ENCODE measurements at regions not wholly inside any gene's neighbourhood (a gene's known extent, or its start where the extent isn't known, plus 50 kb on each side); places are given as distances from the start of the nearest gene placed in this dataset.

- H3K27ac ChIP-seq (ENCODE audit: low read depth, low read length) = no peak overlapping the region
- Mint-ChIP-seq H3K9me3 (no peaks in the 10 kb centered on the region), H3K4me3 (no peak overlapping the region), H3K27me3 (peaks cover 9% of the 10 kb centered on the region in 2 donors), H3K36me3 (no peaks in the 10 kb centered on the region), H3K27ac (no peak overlapping the region), H3K4me1 (no peaks in the 10 kb centered on the region)
- ChIA-PET CTCF (no interaction called here), POLR2A (no interaction called here)
- H3K27me3 ChIP-seq (ENCODE audit: insufficient read depth, low read length, poor library complexity, severe bottlenecking) = no peaks in the 10 kb centered on the region
- H3K4me3 ChIP-seq (ENCODE audit: low read length) = no peak overlapping the region
- H3K36me3 ChIP-seq (ENCODE audit: insufficient read depth, low read length) = no peaks in the 10 kb centered on the region
- no peak for DNase-seq
- no peaks in the 10 kb centered on the region for H3K4me1 ChIP-seq (ENCODE audit: insufficient read depth, low read length)
- no peaks in the 10 kb centered on the region for H3K9me3 ChIP-seq (ENCODE audit: low read length)
Observed at GRCh38 chr6:6785163-6785521, 196.6 kb downstream of the LY86 start.

DNA sequence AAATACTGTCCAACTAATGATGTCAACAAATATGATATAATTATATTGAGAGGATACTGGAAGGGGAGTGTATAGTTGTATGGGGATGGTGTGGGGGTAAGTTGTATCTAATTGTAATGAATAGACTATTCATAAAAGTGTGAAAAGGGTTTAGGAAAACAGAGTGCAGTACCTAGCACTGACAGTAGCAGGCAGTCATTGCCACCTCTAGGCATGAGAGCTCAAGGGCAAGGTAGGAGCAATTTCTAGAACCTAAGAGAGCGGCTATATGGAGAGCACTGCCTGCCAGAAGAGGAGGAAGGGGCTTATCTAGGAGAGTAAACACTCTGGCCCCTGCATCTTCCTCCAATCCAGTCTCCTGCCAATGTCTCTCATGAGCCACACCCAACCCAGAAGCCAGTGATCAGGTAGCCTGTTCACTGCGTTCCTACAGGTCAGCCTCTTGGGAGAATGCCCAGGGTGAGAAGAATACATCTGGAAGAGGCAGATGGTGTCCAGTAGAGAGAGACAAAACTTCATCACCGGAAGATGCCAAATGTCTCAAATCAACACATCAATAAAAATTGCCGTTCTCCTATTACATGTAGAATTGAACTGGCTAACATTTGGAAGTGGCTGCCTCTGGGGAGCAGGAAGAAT, 200.0 kb downstream of the LY86 start:
- H3K27me3 ChIP-seq (ENCODE audit: insufficient read depth, low read length, poor library complexity, severe bottlenecking) = no peaks in the 10 kb centered on the region
- POLR2A ChIA-PET = no interaction called here
- Mint-ChIP-seq H3K27me3 (peaks cover 0 to 2% of the 10 kb centered on the region in 2 donors), H3K4me3 (no peak overlapping the region), H3K36me3 (no peaks in the 10 kb centered on the region), H3K27ac (no peak overlapping the region), H3K9me3 (no peaks in the 10 kb centered on the region), H3K4me1 (no peaks in the 10 kb centered on the region)
- no peaks in the 10 kb centered on the region for H3K9me3 ChIP-seq (ENCODE audit: low read length)
- no peaks in the 10 kb centered on the region for H3K36me3 ChIP-seq (ENCODE audit: insufficient read depth, low read length)
- CTCF ChIA-PET = no interaction called here
- DNase-seq = peak in 1 of 5 donors; percentile 8
- H3K4me3 ChIP-seq (ENCODE audit: low read length) = no peak overlapping the region
- no peaks in the 10 kb centered on the region for H3K4me1 ChIP-seq (ENCODE audit: insufficient read depth, low read length)
- no peak overlapping the region for H3K27ac ChIP-seq (ENCODE audit: low read depth, low read length)

- no peak overlapping the region for H3K27ac ChIP-seq (ENCODE audit: low read depth, low read length)
- Mint-ChIP-seq H3K36me3 (no peaks in the 10 kb centered on the region), H3K9me3 (no peaks in the 10 kb centered on the region), H3K27ac (no peak overlapping the region), H3K4me1 (peaks cover 0 to 4% (median 0%) of the 10 kb centered on the region in 3 donors), H3K4me3 (no peak overlapping the region), H3K27me3 (no peaks in the 10 kb centered on the region)
- H3K4me3 ChIP-seq (ENCODE audit: low read length) = no peak overlapping the region
- no peaks in the 10 kb centered on the region for H3K9me3 ChIP-seq (ENCODE audit: low read length)
- no peaks in the 10 kb centered on the region for H3K27me3 ChIP-seq (ENCODE audit: insufficient read depth, low read length, poor library complexity, severe bottlenecking)
- ChIA-PET POLR2A (no interaction called here), CTCF (no interaction called here)
- no peak for DNase-seq
- H3K4me1 ChIP-seq (ENCODE audit: insufficient read depth, low read length) = no peaks in the 10 kb centered on the region
- no peaks in the 10 kb centered on the region for H3K36me3 ChIP-seq (ENCODE audit: insufficient read depth, low read length)
Observed at GRCh38 chr6:6790393-6790792, 201.9 kb downstream of the LY86 start.

GRCh38 chr6:6790891-6791290, 202.4 kb downstream of the LY86 start:
- POLR2A ChIA-PET = no interaction called here
- H3K4me3 Mint-ChIP-seq = no peak overlapping the region
- Histone ChIP-seq H3K36me3 (ENCODE audit: insufficient read depth, low read length) (no peaks in the 10 kb centered on the region), H3K9me3 (ENCODE audit: low read length) (no peaks in the 10 kb centered on the region), H3K4me3 (ENCODE audit: low read length) (no peak overlapping the region), H3K27ac (ENCODE audit: low read depth, low read length) (no peak overlapping the region), H3K27me3 (ENCODE audit: insufficient read depth, low read length, poor library complexity, severe bottlenecking) (no peaks in the 10 kb centered on the region), H3K4me1 (ENCODE audit: insufficient read depth, low read length) (no peaks in the 10 kb centered on the region)
- no peak overlapping the region for H3K27ac Mint-ChIP-seq
- no peaks in the 10 kb centered on the region for H3K9me3 Mint-ChIP-seq
- no peaks in the 10 kb centered on the region for H3K36me3 Mint-ChIP-seq
- CTCF ChIA-PET = interaction anchor here (0.9 kb wide), 1 partner anchor 452 kb away, joined by 3 read pairs; no protein-coding TSS in a partner anchor
- peaks cover 0 to 4% (median 0%) of the 10 kb centered on the region in 3 donors for H3K4me1 Mint-ChIP-seq
- H3K27me3 Mint-ChIP-seq = no peaks in the 10 kb centered on the region
- no peak for DNase-seq

DNA sequence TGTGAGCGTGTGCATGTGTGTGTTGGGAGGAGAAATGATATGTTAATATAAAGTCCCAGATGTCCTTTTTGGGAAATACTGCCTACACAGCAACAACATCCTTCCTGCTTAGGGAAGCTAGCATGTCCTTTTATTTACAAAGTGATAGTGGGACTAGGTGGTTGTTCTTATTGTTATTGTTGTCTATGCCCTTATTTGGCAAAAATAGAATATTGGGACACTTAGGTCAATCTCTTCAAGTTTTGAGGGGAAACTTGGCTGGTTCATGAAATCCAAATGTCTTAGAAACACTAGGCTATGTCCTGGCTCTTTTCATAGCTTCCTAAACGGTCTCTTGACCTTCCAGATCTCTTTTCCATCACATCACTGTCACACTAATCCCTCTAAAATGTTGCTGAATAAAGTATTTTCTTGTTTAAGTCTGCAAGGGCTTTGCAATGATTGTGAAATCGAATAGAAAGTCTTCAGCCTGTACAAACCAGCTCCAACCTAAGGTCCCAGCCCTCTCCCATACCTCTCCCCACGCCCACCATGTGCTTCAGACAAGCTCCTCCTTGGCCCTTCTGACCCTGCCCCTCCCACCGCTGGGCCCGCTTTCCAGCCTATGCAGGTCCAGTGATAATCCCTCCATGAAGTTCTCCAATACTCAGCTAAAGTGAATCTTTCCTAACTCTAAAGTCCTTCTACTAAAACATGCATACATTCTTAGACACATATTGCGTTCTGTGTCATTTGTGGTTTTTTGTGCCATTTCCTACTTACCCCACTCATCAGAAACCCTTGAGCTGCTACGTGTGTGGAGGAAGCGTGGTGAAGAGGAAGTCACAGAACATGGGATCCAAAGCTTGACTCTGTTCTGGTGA, 205.1 kb downstream of the LY86 start:
- no peak overlapping the region for H3K4me3 Mint-ChIP-seq
- no peaks in the 10 kb centered on the region for H3K36me3 Mint-ChIP-seq
- peaks cover 0 to 8% (median 1%) of the 10 kb centered on the region in 3 donors for H3K4me1 Mint-ChIP-seq
- no peaks in the 10 kb centered on the region for H3K4me1 ChIP-seq (ENCODE audit: insufficient read depth, low read length)
- no peak overlapping the region for H3K4me3 ChIP-seq (ENCODE audit: low read length)
- ChIA-PET POLR2A (no interaction called here), CTCF (interaction anchor here (0.6 to 1.0 kb wide), 2 partner anchors 69 to 823 kb away, joined by 3 to 4 read pairs; no protein-coding TSS in a partner anchor)
- H3K9me3 Mint-ChIP-seq = no peaks in the 10 kb centered on the region
- H3K36me3 ChIP-seq (ENCODE audit: insufficient read depth, low read length) = no peaks in the 10 kb centered on the region
- no peak overlapping the region for H3K27ac ChIP-seq (ENCODE audit: low read depth, low read length)
- no peak for DNase-seq
- no peaks in the 10 kb centered on the region for H3K9me3 ChIP-seq (ENCODE audit: low read length)
- H3K27me3 ChIP-seq (ENCODE audit: insufficient read depth, low read length, poor library complexity, severe bottlenecking) = no peaks in the 10 kb centered on the region
- peak overlapping the region in 1 of 8 donors; percentile 10 for H3K27ac Mint-ChIP-seq
- peaks cover 3 to 6% of the 10 kb centered on the region in 2 donors for H3K27me3 Mint-ChIP-seq

DNA sequence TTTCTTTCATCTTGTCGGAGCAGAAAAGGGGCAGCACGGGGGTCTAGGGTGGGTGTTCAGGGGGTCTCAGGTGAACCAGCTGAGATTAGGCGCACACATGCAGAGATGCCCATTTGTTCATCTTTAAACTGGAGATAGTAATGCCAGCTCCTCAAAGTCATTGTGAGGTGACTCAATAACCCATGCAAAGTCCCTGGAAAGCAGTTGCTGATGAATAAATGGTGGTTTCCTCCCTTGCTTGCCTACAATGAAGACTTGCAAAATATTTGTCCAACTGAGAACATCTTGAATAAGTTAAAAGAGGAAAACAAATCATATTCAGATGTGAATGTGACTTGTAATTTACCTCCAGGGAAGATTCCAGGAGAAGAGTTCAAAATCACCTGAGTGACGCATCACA, 206.9 kb downstream of the LY86 start:
- Mint-ChIP-seq H3K9me3 (no peaks in the 10 kb centered on the region), H3K27me3 (peaks cover 6% of the 10 kb centered on the region in 2 donors), H3K4me3 (no peak overlapping the region), H3K4me1 (peaks cover 0 to 12% (median 9%) of the 10 kb centered on the region in 3 donors), H3K27ac (no peak overlapping the region), H3K36me3 (no peaks in the 10 kb centered on the region)
- Histone ChIP-seq H3K27ac (ENCODE audit: low read depth, low read length) (no peak overlapping the region), H3K36me3 (ENCODE audit: insufficient read depth, low read length) (no peaks in the 10 kb centered on the region), H3K27me3 (ENCODE audit: insufficient read depth, low read length, poor library complexity, severe bottlenecking) (no peaks in the 10 kb centered on the region), H3K9me3 (ENCODE audit: low read length) (no peaks in the 10 kb centered on the region), H3K4me1 (ENCODE audit: insufficient read depth, low read length) (no peaks in the 10 kb centered on the region), H3K4me3 (ENCODE audit: low read length) (no peak overlapping the region)
- POLR2A ChIA-PET = no interaction called here
- CTCF ChIA-PET = no interaction called here
- DNase-seq = no peak

DNA sequence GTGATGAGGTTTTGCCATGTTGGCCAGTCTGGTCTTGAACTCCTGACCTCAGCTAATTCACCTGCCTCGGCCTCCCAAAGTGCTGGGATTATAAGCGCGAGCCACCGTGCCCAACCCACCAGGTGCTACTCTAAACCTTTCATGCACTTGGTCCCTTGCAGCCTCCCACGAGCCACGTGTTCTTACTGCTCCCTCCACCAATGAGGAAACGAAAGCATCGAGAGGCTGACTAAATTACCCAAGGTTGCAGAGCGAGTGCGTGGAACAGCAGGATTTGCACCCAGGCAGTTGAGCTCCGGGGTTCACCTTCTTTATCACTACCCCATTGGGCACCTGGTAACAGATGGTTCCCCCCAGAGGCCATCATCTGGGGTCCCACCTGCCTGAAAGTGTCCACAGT, 208.3 kb downstream of the LY86 start:
- no peaks in the 10 kb centered on the region for H3K9me3 ChIP-seq (ENCODE audit: low read length)
- ChIA-PET POLR2A (no interaction called here), CTCF (no interaction called here)
- Mint-ChIP-seq H3K27ac (no peak overlapping the region), H3K36me3 (no peaks in the 10 kb centered on the region), H3K27me3 (peaks cover 6% of the 10 kb centered on the region in 2 donors), H3K9me3 (no peaks in the 10 kb centered on the region), H3K4me3 (no peak overlapping the region), H3K4me1 (peaks cover 0 to 12% (median 9%) of the 10 kb centered on the region in 3 donors)
- no peaks in the 10 kb centered on the region for H3K4me1 ChIP-seq (ENCODE audit: insufficient read depth, low read length)
- no peaks in the 10 kb centered on the region for H3K36me3 ChIP-seq (ENCODE audit: insufficient read depth, low read length)
- no peak for DNase-seq
- no peak overlapping the region for H3K4me3 ChIP-seq (ENCODE audit: low read length)
- H3K27me3 ChIP-seq (ENCODE audit: insufficient read depth, low read length, poor library complexity, severe bottlenecking) = no peaks in the 10 kb centered on the region
- H3K27ac ChIP-seq (ENCODE audit: low read depth, low read length) = no peak overlapping the region

DNA sequence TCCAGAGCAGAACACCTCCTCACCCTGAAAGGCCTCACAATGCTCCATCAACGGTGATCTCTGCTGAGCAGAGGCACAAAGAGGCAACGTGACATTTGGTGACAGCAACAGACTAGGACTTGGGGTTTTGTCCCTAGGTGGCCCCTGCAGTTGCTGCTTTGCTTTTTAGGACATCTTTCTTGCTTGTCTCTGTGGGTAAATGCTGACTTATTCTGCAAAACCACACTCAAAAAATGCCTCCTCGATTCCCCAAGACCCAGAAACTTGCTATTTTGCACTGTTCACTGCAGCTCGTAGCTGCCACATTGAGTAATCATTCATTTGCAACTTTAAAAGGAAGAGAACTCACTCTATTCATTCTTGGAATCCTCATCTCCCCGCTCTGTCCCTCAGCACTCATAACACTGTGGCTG, 209.9 kb downstream of the LY86 start:
- no peaks in the 10 kb centered on the region for H3K4me1 ChIP-seq (ENCODE audit: insufficient read depth, low read length)
- H3K27ac ChIP-seq (ENCODE audit: low read depth, low read length) = no peak overlapping the region
- no peak for DNase-seq
- ChIA-PET CTCF (no interaction called here), POLR2A (no interaction called here)
- no peaks in the 10 kb centered on the region for H3K9me3 ChIP-seq (ENCODE audit: low read length)
- H3K36me3 ChIP-seq (ENCODE audit: insufficient read depth, low read length) = no peaks in the 10 kb centered on the region
- no peaks in the 10 kb centered on the region for H3K27me3 ChIP-seq (ENCODE audit: insufficient read depth, low read length, poor library complexity, severe bottlenecking)
- no peaks in the 10 kb centered on the region for H3K9me3 Mint-ChIP-seq
- H3K27me3 Mint-ChIP-seq = peaks cover 9 to 12% of the 10 kb centered on the region in 2 donors
- H3K4me3 Mint-ChIP-seq = peak overlapping the region in 1 of 7 donors; percentile 27
- no peak overlapping the region for H3K4me3 ChIP-seq (ENCODE audit: low read length)
- H3K27ac Mint-ChIP-seq = no peak overlapping the region
- no peaks in the 10 kb centered on the region for H3K36me3 Mint-ChIP-seq
- H3K4me1 Mint-ChIP-seq = peaks cover 0 to 12% (median 9%) of the 10 kb centered on the region in 3 donors

All from CD8-positive, alpha-beta memory T cell (primary cell).